ENCODE measurements at regions not wholly inside any gene's neighbourhood (a gene's known extent, or its start where the extent isn't known, plus 50 kb on each side); places are given as distances from the start of the nearest gene placed in this dataset.

DNA sequence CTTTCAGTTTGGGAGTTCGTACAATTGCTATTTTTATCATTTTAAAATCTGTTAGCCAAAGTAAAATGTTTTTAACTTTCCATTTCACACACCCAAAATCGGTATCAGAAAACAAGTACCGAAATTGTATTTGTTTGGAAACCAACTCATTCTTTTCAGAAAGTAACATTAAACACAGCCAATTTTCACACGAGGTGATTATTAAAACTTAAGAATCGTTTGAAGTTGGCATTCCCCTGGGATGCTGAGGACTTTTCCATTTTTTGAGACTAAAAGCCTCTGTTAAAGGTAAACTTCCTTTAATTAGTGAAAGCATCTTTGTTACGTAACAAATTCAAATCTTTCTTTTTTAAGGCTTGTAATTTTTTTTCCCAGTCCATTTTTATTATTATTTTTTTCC, 623.0 kb downstream of the VRK1 start:
- H3K36me3 ChIP-seq (ENCODE audit: control insufficient read depth in 1 of 2, insufficient read depth in 2 of 2, low read length in 2 of 2), result no peaks in the 10 kb centered on the region
- no peaks in the 10 kb centered on the region for H3K9me3 ChIP-seq (ENCODE audit: control insufficient read depth in 1 of 2, low read length in 2 of 2)
- H3K27ac ChIP-seq (ENCODE audit: low read length), result no peak overlapping the region
- H3K27me3 ChIP-seq (ENCODE audit: low read depth, low read length), result no peaks in the 10 kb centered on the region
- H3K4me3 ChIP-seq (ENCODE audit: low read depth in 1 of 2, low read length in 2 of 2), result no peak overlapping the region
- H3K4me1 ChIP-seq (ENCODE audit: control insufficient read depth in 1 of 2, insufficient read depth in 2 of 2, low read length in 2 of 2), result no peaks in the 10 kb centered on the region

GRCh38 chr14:97426776-97427175, 629.6 kb downstream of the VRK1 start:
- Histone ChIP-seq H3K27me3 (ENCODE audit: low read depth, low read length) (no peaks in the 10 kb centered on the region), H3K27ac (ENCODE audit: low read length) (no peak overlapping the region), H3K9me3 (ENCODE audit: control insufficient read depth in 1 of 2, low read length in 2 of 2) (no peaks in the 10 kb centered on the region), H3K4me3 (ENCODE audit: low read depth in 1 of 2, low read length in 2 of 2) (no peak overlapping the region), H3K36me3 (ENCODE audit: control insufficient read depth in 1 of 2, insufficient read depth in 2 of 2, low read length in 2 of 2) (no peaks in the 10 kb centered on the region), H3K4me1 (ENCODE audit: control insufficient read depth in 1 of 2, insufficient read depth in 2 of 2, low read length in 2 of 2) (no peaks in the 10 kb centered on the region)

GRCh38 chr14:97428808-97429440, 631.7 kb downstream of the VRK1 start:
- H3K27me3 ChIP-seq (ENCODE audit: low read depth, low read length), result no peaks in the 10 kb centered on the region
- no peaks in the 10 kb centered on the region for H3K4me1 ChIP-seq (ENCODE audit: control insufficient read depth in 1 of 2, insufficient read depth in 2 of 2, low read length in 2 of 2)
- no peaks in the 10 kb centered on the region for H3K9me3 ChIP-seq (ENCODE audit: control insufficient read depth in 1 of 2, low read length in 2 of 2)
- H3K27ac ChIP-seq (ENCODE audit: low read length), result no peak overlapping the region
- H3K36me3 ChIP-seq (ENCODE audit: control insufficient read depth in 1 of 2, insufficient read depth in 2 of 2, low read length in 2 of 2), result no peaks in the 10 kb centered on the region
- H3K4me3 ChIP-seq (ENCODE audit: low read depth in 1 of 2, low read length in 2 of 2), result no peak overlapping the region

DNA sequence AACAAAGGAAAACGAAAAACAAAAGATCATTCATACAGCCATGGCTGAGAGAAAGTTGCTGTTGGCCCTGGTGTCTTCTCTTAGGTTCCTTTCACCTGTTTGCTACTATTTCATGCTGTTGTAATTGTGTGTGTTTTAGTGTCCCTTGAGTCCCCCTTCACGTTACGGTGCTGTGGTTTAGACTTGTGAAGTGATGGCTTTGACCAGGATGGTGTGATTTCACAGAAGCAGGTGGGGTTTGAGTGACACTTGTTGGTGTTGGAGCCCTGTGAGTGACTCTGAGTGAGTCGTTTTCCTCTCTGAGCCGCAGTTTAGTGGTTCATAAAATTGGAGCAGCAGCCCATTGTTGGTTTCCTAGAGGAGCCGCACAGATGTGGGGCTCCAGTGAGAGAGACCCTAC, 635.4 kb downstream of the VRK1 start:
- no peaks in the 10 kb centered on the region for H3K9me3 ChIP-seq (ENCODE audit: control insufficient read depth in 1 of 2, low read length in 2 of 2)
- no peaks in the 10 kb centered on the region for H3K36me3 ChIP-seq (ENCODE audit: control insufficient read depth in 1 of 2, insufficient read depth in 2 of 2, low read length in 2 of 2)
- H3K4me1 ChIP-seq (ENCODE audit: control insufficient read depth in 1 of 2, insufficient read depth in 2 of 2, low read length in 2 of 2), result no peaks in the 10 kb centered on the region
- H3K27ac ChIP-seq (ENCODE audit: low read length), result no peak overlapping the region
- H3K4me3 ChIP-seq (ENCODE audit: low read depth in 1 of 2, low read length in 2 of 2), result no peak overlapping the region
- no peaks in the 10 kb centered on the region for H3K27me3 ChIP-seq (ENCODE audit: low read depth, low read length)

DNA sequence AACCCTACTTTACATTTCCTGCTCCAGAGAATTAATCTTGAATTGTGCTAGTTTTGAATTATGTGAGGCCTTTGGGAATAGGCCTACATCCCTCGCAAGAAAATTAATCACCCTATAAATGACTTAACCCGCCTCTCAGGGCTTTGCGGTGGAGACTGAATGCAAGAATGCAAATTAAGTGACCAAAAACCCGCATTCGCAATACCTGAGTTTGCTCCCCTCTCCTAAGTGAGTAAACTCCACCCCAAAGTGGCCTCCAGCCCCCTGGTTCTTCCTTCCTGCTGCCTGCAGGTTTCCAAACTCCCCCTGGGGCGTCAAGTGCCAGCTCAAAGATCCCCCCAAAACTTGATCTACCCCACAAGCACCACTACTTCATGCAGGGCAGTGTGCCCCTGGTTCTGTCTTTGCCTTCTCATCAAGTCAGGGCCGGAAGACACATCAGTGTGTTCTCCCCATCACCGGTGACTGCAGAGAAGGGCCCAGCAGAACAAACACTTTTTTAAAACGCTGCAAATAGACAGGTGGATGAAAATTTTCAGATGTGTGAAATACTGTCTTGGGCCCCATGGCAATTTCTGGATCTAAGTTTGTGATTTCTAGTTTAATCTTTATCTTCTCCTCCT, 644.7 kb downstream of the VRK1 start:
- no peak overlapping the region for H3K27ac ChIP-seq (ENCODE audit: low read length)

DNA sequence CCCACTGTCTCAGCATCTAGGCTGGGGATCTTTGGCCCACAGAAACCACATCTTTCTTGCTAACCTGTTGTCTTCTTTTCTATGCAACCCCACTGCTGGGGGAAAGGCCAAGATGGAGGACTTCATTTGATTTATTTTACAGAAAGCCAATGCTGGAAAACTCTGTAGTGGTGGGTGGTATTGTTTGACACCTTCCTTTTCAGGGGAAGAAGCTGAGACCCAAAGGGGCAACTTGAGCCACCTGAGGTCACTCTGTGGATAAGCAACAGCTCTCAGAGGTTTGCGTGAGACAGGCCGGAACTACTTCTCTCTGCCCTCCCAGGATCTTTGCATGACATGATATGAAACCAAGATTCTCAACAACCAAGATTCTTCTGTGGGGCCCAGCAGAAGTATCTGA, 645.2 kb downstream of the VRK1 start:
- H3K4me1 ChIP-seq (ENCODE audit: control insufficient read depth in 1 of 2, insufficient read depth in 2 of 2, low read length in 2 of 2), result no peaks in the 10 kb centered on the region
- H3K9me3 ChIP-seq (ENCODE audit: control insufficient read depth in 1 of 2, low read length in 2 of 2), result no peaks in the 10 kb centered on the region
- H3K4me3 ChIP-seq (ENCODE audit: low read depth in 1 of 2, low read length in 2 of 2), result no peak overlapping the region
- no peak overlapping the region for H3K27ac ChIP-seq (ENCODE audit: low read length)
- no peaks in the 10 kb centered on the region for H3K36me3 ChIP-seq (ENCODE audit: control insufficient read depth in 1 of 2, insufficient read depth in 2 of 2, low read length in 2 of 2)
- no peaks in the 10 kb centered on the region for H3K27me3 ChIP-seq (ENCODE audit: low read depth, low read length)

More for the DNA sequence above, 644.7 kb downstream of the VRK1 start:
- Histone ChIP-seq H3K9me3 (ENCODE audit: control insufficient read depth in 1 of 2, low read length in 2 of 2) (no peaks in the 10 kb centered on the region), H3K36me3 (ENCODE audit: control insufficient read depth in 1 of 2, insufficient read depth in 2 of 2, low read length in 2 of 2) (no peaks in the 10 kb centered on the region), H3K27me3 (ENCODE audit: low read depth, low read length) (no peaks in the 10 kb centered on the region), H3K4me3 (ENCODE audit: low read depth in 1 of 2, low read length in 2 of 2) (no peak overlapping the region), H3K4me1 (ENCODE audit: control insufficient read depth in 1 of 2, insufficient read depth in 2 of 2, low read length in 2 of 2) (no peaks in the 10 kb centered on the region)

- Histone ChIP-seq H3K36me3 (ENCODE audit: control insufficient read depth in 1 of 2, insufficient read depth in 2 of 2, low read length in 2 of 2) (no peaks in the 10 kb centered on the region), H3K27ac (ENCODE audit: low read length) (no peak overlapping the region), H3K9me3 (ENCODE audit: control insufficient read depth in 1 of 2, low read length in 2 of 2) (no peaks in the 10 kb centered on the region), H3K4me3 (ENCODE audit: low read depth in 1 of 2, low read length in 2 of 2) (no peak overlapping the region), H3K27me3 (ENCODE audit: low read depth, low read length) (no peaks in the 10 kb centered on the region), H3K4me1 (ENCODE audit: control insufficient read depth in 1 of 2, insufficient read depth in 2 of 2, low read length in 2 of 2) (no peaks in the 10 kb centered on the region)
These were observed 646.2 kb downstream of the VRK1 start for GRCh38 chr14:97443412-97443811.

GRCh38 chr14:97444248-97444647, 647.1 kb downstream of the VRK1 start:
- H3K4me3 ChIP-seq (ENCODE audit: low read depth in 1 of 2, low read length in 2 of 2), result no peak overlapping the region
- no peaks in the 10 kb centered on the region for H3K36me3 ChIP-seq (ENCODE audit: control insufficient read depth in 1 of 2, insufficient read depth in 2 of 2, low read length in 2 of 2)

GRCh38 chr14:97445367-97445766, 648.2 kb downstream of the VRK1 start:
- Histone ChIP-seq H3K4me3 (ENCODE audit: low read depth in 1 of 2, low read length in 2 of 2) (no peak overlapping the region), H3K27ac (ENCODE audit: low read length) (no peak overlapping the region), H3K27me3 (ENCODE audit: low read depth, low read length) (no peaks in the 10 kb centered on the region), H3K4me1 (ENCODE audit: control insufficient read depth in 1 of 2, insufficient read depth in 2 of 2, low read length in 2 of 2) (no peaks in the 10 kb centered on the region), H3K36me3 (ENCODE audit: control insufficient read depth in 1 of 2, insufficient read depth in 2 of 2, low read length in 2 of 2) (no peaks in the 10 kb centered on the region), H3K9me3 (ENCODE audit: control insufficient read depth in 1 of 2, low read length in 2 of 2) (no peaks in the 10 kb centered on the region)

More at GRCh38 chr14:97444248-97444647, 647.1 kb downstream of the VRK1 start:
- Histone ChIP-seq H3K27ac (ENCODE audit: low read length) (no peak overlapping the region), H3K9me3 (ENCODE audit: control insufficient read depth in 1 of 2, low read length in 2 of 2) (no peaks in the 10 kb centered on the region), H3K4me1 (ENCODE audit: control insufficient read depth in 1 of 2, insufficient read depth in 2 of 2, low read length in 2 of 2) (no peaks in the 10 kb centered on the region), H3K27me3 (ENCODE audit: low read depth, low read length) (no peaks in the 10 kb centered on the region)

GRCh38 chr14:97446087-97446486, 648.9 kb downstream of the VRK1 start:
- H3K36me3 ChIP-seq (ENCODE audit: control insufficient read depth in 1 of 2, insufficient read depth in 2 of 2, low read length in 2 of 2), result no peaks in the 10 kb centered on the region
- H3K27me3 ChIP-seq (ENCODE audit: low read depth, low read length), result no peaks in the 10 kb centered on the region
- no peaks in the 10 kb centered on the region for H3K4me1 ChIP-seq (ENCODE audit: control insufficient read depth in 1 of 2, insufficient read depth in 2 of 2, low read length in 2 of 2)
- H3K4me3 ChIP-seq (ENCODE audit: low read depth in 1 of 2, low read length in 2 of 2), result no peak overlapping the region
- H3K27ac ChIP-seq (ENCODE audit: low read length), result no peak overlapping the region
- no peaks in the 10 kb centered on the region for H3K9me3 ChIP-seq (ENCODE audit: control insufficient read depth in 1 of 2, low read length in 2 of 2)

- H3K4me3 ChIP-seq (ENCODE audit: low read depth in 1 of 2, low read length in 2 of 2), result no peak overlapping the region
- H3K9me3 ChIP-seq (ENCODE audit: control insufficient read depth in 1 of 2, low read length in 2 of 2), result no peaks in the 10 kb centered on the region
- no peak overlapping the region for H3K27ac ChIP-seq (ENCODE audit: low read length)
- no peaks in the 10 kb centered on the region for H3K27me3 ChIP-seq (ENCODE audit: low read depth, low read length)
- H3K4me1 ChIP-seq (ENCODE audit: control insufficient read depth in 1 of 2, insufficient read depth in 2 of 2, low read length in 2 of 2), result no peaks in the 10 kb centered on the region
- no peaks in the 10 kb centered on the region for H3K36me3 ChIP-seq (ENCODE audit: control insufficient read depth in 1 of 2, insufficient read depth in 2 of 2, low read length in 2 of 2)
These were observed 655.1 kb downstream of the VRK1 start for GRCh38 chr14:97452314-97452713.

- H3K27me3 ChIP-seq (ENCODE audit: low read depth, low read length), result no peaks in the 10 kb centered on the region
- no peaks in the 10 kb centered on the region for H3K9me3 ChIP-seq (ENCODE audit: control insufficient read depth in 1 of 2, low read length in 2 of 2)
- H3K27ac ChIP-seq (ENCODE audit: low read length), result no peak overlapping the region
- H3K4me1 ChIP-seq (ENCODE audit: control insufficient read depth in 1 of 2, insufficient read depth in 2 of 2, low read length in 2 of 2), result peaks cover 0 to 10% of the 10 kb centered on the region in 2 donors
- no peaks in the 10 kb centered on the region for H3K36me3 ChIP-seq (ENCODE audit: control insufficient read depth in 1 of 2, insufficient read depth in 2 of 2, low read length in 2 of 2)
- H3K4me3 ChIP-seq (ENCODE audit: low read depth in 1 of 2, low read length in 2 of 2), result no peak overlapping the region
These were observed 656.8 kb downstream of the VRK1 start for GRCh38 chr14:97453991-97454390.

Data from muscle layer of duodenum (tissue), 2 donors.